SW480 (cell line): ENCODE measurements at regions not wholly inside any gene's neighbourhood (a gene's known extent, or its start where the extent isn't known, plus 50 kb on each side); places are given as distances from the start of the nearest gene placed in this dataset.
A peak's percentile ranks its signal among the peaks of the same experiment; 100 is the strongest.

ENCODE experiments used
- DNase-seq: peaks from one replicate; pipeline ENCODE4 v3.0.0-alpha.2; 2016; ENCODE audit warnings: low spot score

- DNase-seq = no peak
These were observed 424.3 kb upstream of the ARID1B start for GRCh38 chr6:156352861-156353260.

GRCh38 chr6:156351346-156351966 is 425.7 kb upstream of the ARID1B start:
- no peak for DNase-seq

- no peak for DNase-seq
These were observed 426.8 kb upstream of the ARID1B start for GRCh38 chr6:156350337-156350736.

- no peak for DNase-seq
These were observed 428.3 kb upstream of the ARID1B start for GRCh38 chr6:156348849-156349248.

- no peak for DNase-seq
These were observed 428.8 kb upstream of the ARID1B start for GRCh38 chr6:156348424-156348823.

GRCh38 chr6:156347656-156348055 is 429.5 kb upstream of the ARID1B start:
- no peak for DNase-seq

GRCh38 chr6:156347246-156347645 is 429.9 kb upstream of the ARID1B start:
- DNase-seq = no peak

- no peak for DNase-seq
These were observed 431.5 kb upstream of the ARID1B start for GRCh38 chr6:156345700-156346099.

GRCh38 chr6:156344491-156344890 is 432.7 kb upstream of the ARID1B start:
- DNase-seq = no peak

GRCh38 chr6:156337801-156338200 is 439.4 kb upstream of the ARID1B start:
- no peak for DNase-seq

GRCh38 chr6:156336733-156337132 is 440.4 kb upstream of the ARID1B start:
- no peak for DNase-seq

GRCh38 chr6:156336089-156336488 is 441.1 kb upstream of the ARID1B start:
- DNase-seq = peak; percentile 49

- peak; percentile 3 for DNase-seq
These were observed 442.2 kb upstream of the ARID1B start for GRCh38 chr6:156334966-156335365.

GRCh38 chr6:156319707-156320106 is 457.5 kb upstream of the ARID1B start:
- no peak for DNase-seq

GRCh38 chr6:156316583-156317125 is 460.5 kb upstream of the ARID1B start:
- no peak for DNase-seq

GRCh38 chr6:156315146-156315545 is 462.0 kb upstream of the ARID1B start:
- DNase-seq = no peak

- DNase-seq = no peak
These were observed 464.1 kb upstream of the ARID1B start for GRCh38 chr6:156313037-156313436.

- no peak for DNase-seq
These were observed 465.9 kb upstream of the ARID1B start for GRCh38 chr6:156311291-156311690.

GRCh38 chr6:156310701-156311100 is 466.5 kb upstream of the ARID1B start:
- DNase-seq = no peak

GRCh38 chr6:156309017-156309416 is 468.2 kb upstream of the ARID1B start:
- no peak for DNase-seq

- DNase-seq = no peak
These were observed 468.6 kb upstream of the ARID1B start for GRCh38 chr6:156308604-156309003.

GRCh38 chr6:156306531-156306930 is 470.6 kb upstream of the ARID1B start:
- no peak for DNase-seq

GRCh38 chr6:156283091-156283490 is 494.1 kb upstream of the ARID1B start:
- DNase-seq = peak; percentile 8

GRCh38 chr6:156282087-156282486 is 495.1 kb upstream of the ARID1B start:
- DNase-seq = no peak
